ENCODE measurements at regions not wholly inside any gene's neighbourhood (a gene's known extent, or its start where the extent isn't known, plus 50 kb on each side); places are given as distances from the start of the nearest gene placed in this dataset.

DNA sequence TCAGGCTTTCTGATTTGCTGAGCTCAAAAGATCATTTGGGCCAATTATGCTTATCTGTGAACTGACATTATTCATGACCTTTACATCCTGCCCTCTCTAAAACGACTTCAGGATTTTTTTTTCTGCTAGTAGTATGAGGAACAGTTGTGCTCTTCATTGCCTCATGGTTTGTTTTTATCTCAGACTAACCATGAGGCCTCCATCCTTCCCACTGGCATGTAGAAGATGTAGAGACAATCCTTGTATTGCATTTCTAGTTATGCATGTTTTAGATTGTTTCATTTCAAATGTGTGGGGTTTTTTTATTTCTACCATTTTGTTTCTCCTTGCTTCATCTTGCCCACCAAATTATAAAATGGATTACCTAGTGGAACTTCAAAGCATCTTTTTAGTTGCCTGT lies 82.8 kb upstream of the C1orf87 start:
- Histone ChIP-seq H3K27me3 (replicated peaks; ENCODE audit: insufficient read depth, low read depth, low read length, poor library complexity) (peaks cover 35% of the 10 kb centered on the region), H3K9me3 (ENCODE audit: low read depth, low read length, poor library complexity, severe bottlenecking) (no peaks in the 10 kb centered on the region), H3K4me1 (ENCODE audit: insufficient read depth, low read length, poor library complexity, severe bottlenecking) (no peaks in the 10 kb centered on the region), H3K27ac (ENCODE audit: low read depth, low read length, poor library complexity, severe bottlenecking) (no peak overlapping the region), H3K4me3 (ENCODE audit: low read depth, low read length, poor library complexity, severe bottlenecking) (no peak overlapping the region), H3K36me3 (ENCODE audit: insufficient read depth, low read length, poor library complexity, severe bottlenecking) (no peaks in the 10 kb centered on the region)
- no peak for DNase-seq (ENCODE audit: low spot score)
- CTCF ChIA-PET: no interaction called here
- intact Hi-C loops (cut with micrococcal nuclease; ENCODE audit: unreplicated experiment): loop anchor here (5.0 to 10.0 kb wide), 2 partner anchors 348 to 886 kb away; no protein-coding TSS in a partner anchor
- TF ChIP-seq, protein P1, sequence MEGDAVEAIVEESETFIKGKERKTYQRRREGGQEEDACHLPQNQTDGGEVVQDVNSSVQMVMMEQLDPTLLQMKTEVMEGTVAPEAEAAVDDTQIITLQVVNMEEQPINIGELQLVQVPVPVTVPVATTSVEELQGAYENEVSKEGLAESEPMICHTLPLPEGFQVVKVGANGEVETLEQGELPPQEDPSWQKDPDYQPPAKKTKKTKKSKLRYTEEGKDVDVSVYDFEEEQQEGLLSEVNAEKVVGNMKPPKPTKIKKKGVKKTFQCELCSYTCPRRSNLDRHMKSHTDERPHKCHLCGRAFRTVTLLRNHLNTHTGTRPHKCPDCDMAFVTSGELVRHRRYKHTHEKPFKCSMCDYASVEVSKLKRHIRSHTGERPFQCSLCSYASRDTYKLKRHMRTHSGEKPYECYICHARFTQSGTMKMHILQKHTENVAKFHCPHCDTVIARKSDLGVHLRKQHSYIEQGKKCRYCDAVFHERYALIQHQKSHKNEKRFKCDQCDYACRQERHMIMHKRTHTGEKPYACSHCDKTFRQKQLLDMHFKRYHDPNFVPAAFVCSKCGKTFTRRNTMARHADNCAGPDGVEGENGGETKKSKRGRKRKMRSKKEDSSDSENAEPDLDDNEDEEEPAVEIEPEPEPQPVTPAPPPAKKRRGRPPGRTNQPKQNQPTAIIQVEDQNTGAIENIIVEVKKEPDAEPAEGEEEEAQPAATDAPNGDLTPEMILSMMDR (conservative IDR thresholded peaks at IDR 0.05; ENCODE audit: low read depth, low read length): no peak
- no peak for TF ChIP-seq EZH2 (IDR thresholded peaks at IDR 0.05; ENCODE audit: borderline replicate concordance, low read depth, low read length, poor library complexity, severe bottlenecking)
- POLR2A ChIA-PET (ENCODE audit: low non-redundant PET): no interaction called here
- no TSS peak for BruUV-seq (replicated peaks)

DNA sequence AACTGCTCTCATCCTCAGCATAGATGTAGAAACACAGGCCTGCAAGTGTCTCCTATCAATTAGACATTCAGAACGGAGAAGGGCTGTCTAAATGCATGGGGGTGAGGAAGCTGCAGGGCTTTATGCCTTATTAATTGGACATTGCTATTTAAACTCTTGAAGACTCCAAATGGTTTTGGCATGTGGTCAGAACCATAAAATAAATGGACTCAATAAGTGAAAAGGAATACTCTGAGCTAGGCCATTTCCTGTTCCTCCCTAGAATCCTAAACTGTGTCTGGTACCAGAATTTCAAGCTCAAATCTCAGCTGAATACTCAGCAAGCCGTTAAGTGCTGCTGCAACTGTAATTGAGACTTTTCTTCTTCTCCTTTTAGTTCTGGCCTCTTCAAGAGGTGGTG lies 80.4 kb upstream of the C1orf87 start:
- Histone ChIP-seq H3K9me3 (ENCODE audit: low read depth, low read length, poor library complexity, severe bottlenecking) (no peaks in the 10 kb centered on the region), H3K4me1 (ENCODE audit: insufficient read depth, low read length, poor library complexity, severe bottlenecking) (no peaks in the 10 kb centered on the region), H3K4me3 (ENCODE audit: low read depth, low read length, poor library complexity, severe bottlenecking) (no peak overlapping the region), H3K27me3 (replicated peaks; ENCODE audit: insufficient read depth, low read depth, low read length, poor library complexity) (peaks cover 35% of the 10 kb centered on the region), H3K36me3 (ENCODE audit: insufficient read depth, low read length, poor library complexity, severe bottlenecking) (no peaks in the 10 kb centered on the region), H3K27ac (ENCODE audit: low read depth, low read length, poor library complexity, severe bottlenecking) (no peak overlapping the region)
- POLR2A ChIA-PET (ENCODE audit: low non-redundant PET): no interaction called here
- intact Hi-C loops (cut with micrococcal nuclease; ENCODE audit: unreplicated experiment): loop anchor here (10.0 kb wide), 1 partner anchor 351 kb away; no protein-coding TSS in a partner anchor
- CTCF ChIA-PET: no interaction called here
- peak; percentile 26 for DNase-seq (ENCODE audit: low spot score)
- no TSS peak for BruUV-seq (replicated peaks)
- no peak for TF ChIP-seq EZH2 (IDR thresholded peaks at IDR 0.05; ENCODE audit: borderline replicate concordance, low read depth, low read length, poor library complexity, severe bottlenecking)
- TF ChIP-seq, protein P1 (conservative IDR thresholded peaks at IDR 0.05; ENCODE audit: low read depth, low read length): no peak

DNA sequence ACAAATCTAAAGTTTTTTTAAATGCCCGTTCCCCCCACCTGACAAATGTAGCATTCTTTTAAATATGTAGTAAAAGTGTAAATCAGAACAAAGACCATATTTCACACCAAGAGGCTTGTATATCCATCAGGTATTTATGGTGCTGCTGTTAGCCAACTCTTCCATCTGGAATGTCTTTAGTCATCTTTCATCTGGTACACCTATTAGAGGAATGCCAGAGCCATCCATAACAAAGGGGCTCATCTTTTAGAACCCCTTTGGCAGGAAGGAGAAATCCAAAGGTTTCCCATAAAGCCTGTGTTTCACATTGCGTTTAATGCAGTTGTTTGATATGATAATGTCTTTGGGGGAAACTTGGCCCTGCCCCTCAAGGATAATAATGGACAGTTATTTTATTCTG lies 79.3 kb upstream of the C1orf87 start:
- POLR2A ChIA-PET (ENCODE audit: low non-redundant PET): no interaction called here
- Histone ChIP-seq H3K4me1 (ENCODE audit: insufficient read depth, low read length, poor library complexity, severe bottlenecking) (no peaks in the 10 kb centered on the region), H3K36me3 (ENCODE audit: insufficient read depth, low read length, poor library complexity, severe bottlenecking) (no peaks in the 10 kb centered on the region), H3K27ac (ENCODE audit: low read depth, low read length, poor library complexity, severe bottlenecking) (no peak overlapping the region), H3K27me3 (replicated peaks; ENCODE audit: insufficient read depth, low read depth, low read length, poor library complexity) (peaks cover 29% of the 10 kb centered on the region), H3K4me3 (ENCODE audit: low read depth, low read length, poor library complexity, severe bottlenecking) (no peak overlapping the region), H3K9me3 (ENCODE audit: low read depth, low read length, poor library complexity, severe bottlenecking) (no peaks in the 10 kb centered on the region)
- no TSS peak for BruUV-seq (replicated peaks)
- TF ChIP-seq EZH2 (IDR thresholded peaks at IDR 0.05; ENCODE audit: borderline replicate concordance, low read depth, low read length, poor library complexity, severe bottlenecking): no peak
- TF ChIP-seq, protein P1 (conservative IDR thresholded peaks at IDR 0.05; ENCODE audit: low read depth, low read length): no peak
- intact Hi-C loops (cut with micrococcal nuclease; ENCODE audit: unreplicated experiment): loop anchor here (10.0 kb wide), 1 partner anchor 352 kb away; no protein-coding TSS in a partner anchor
- CTCF ChIA-PET: no interaction called here
- DNase-seq (ENCODE audit: low spot score): no peak

All from A673 (cell line).